Ishikawa (cell line): ENCODE measurements at regions not wholly inside any gene's neighbourhood (a gene's known extent, or its start where the extent isn't known, plus 50 kb on each side); places are given as distances from the start of the nearest gene placed in this dataset.

Source experiments
- CREB1 ChIP-seq: IDR thresholded peaks from 2 replicates; pipeline ENCODE4 v1.6.1; 2012; ENCODE audit warnings: low read depth
- EP300 ChIP-seq: IDR thresholded peaks from 2 replicates; pipeline ENCODE4 v1.6.1; 2012; ENCODE audit warnings: borderline replicate concordance
- RAD21 ChIP-seq: IDR thresholded peaks from 2 replicates; pipeline ENCODE4 v1.6.1; 2012; ENCODE audit warnings: low read depth
- TCF12 ChIP-seq: IDR thresholded peaks from 2 replicates; pipeline ENCODE4 v1.6.1; 2012; ENCODE audit warnings: low read depth
- TF ChIP-seq, protein P1 (sequence below): IDR thresholded peaks from 2 replicates; pipeline ENCODE4 v1.6.1; 2012; ENCODE audit warnings: low read depth, mild to moderate bottlenecking
- TF ChIP-seq, protein P2 (sequence below): IDR thresholded peaks from 2 replicates; pipeline ENCODE4 v1.6.1; 2012

DNA sequence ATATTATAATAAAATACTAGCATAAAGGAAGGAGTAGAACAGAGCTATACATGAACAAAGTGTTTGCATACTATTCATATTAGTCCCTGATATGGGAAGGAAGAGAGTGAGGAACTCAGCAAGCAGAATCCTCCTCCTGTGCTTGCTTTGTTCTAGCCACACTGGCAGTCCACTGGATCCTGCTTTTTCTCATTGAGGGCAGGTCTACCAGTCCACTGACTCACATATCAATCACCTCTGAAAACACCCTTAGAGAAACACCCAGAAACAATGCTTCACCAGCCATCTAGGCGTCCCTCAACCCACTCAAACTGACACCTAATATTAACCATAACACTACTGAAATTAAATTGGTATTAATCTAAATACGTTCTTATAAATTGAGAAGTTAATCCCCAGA lies 1861.7 kb upstream of the SEL1L start:
- TF ChIP-seq EP300 (no peak), RAD21 (no peak), CREB1 (no peak), TCF12 (no peak)
- TF ChIP-seq, protein P1, sequence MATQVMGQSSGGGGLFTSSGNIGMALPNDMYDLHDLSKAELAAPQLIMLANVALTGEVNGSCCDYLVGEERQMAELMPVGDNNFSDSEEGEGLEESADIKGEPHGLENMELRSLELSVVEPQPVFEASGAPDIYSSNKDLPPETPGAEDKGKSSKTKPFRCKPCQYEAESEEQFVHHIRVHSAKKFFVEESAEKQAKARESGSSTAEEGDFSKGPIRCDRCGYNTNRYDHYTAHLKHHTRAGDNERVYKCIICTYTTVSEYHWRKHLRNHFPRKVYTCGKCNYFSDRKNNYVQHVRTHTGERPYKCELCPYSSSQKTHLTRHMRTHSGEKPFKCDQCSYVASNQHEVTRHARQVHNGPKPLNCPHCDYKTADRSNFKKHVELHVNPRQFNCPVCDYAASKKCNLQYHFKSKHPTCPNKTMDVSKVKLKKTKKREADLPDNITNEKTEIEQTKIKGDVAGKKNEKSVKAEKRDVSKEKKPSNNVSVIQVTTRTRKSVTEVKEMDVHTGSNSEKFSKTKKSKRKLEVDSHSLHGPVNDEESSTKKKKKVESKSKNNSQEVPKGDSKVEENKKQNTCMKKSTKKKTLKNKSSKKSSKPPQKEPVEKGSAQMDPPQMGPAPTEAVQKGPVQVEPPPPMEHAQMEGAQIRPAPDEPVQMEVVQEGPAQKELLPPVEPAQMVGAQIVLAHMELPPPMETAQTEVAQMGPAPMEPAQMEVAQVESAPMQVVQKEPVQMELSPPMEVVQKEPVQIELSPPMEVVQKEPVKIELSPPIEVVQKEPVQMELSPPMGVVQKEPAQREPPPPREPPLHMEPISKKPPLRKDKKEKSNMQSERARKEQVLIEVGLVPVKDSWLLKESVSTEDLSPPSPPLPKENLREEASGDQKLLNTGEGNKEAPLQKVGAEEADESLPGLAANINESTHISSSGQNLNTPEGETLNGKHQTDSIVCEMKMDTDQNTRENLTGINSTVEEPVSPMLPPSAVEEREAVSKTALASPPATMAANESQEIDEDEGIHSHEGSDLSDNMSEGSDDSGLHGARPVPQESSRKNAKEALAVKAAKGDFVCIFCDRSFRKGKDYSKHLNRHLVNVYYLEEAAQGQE, result no peak
- TF ChIP-seq, protein P2, sequence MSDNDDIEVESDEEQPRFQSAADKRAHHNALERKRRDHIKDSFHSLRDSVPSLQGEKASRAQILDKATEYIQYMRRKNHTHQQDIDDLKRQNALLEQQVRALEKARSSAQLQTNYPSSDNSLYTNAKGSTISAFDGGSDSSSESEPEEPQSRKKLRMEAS, result no peak
